ENCODE measurements at regions not wholly inside any gene's neighbourhood (a gene's known extent, or its start where the extent isn't known, plus 50 kb on each side); places are given as distances from the start of the nearest gene placed in this dataset.

DNA sequence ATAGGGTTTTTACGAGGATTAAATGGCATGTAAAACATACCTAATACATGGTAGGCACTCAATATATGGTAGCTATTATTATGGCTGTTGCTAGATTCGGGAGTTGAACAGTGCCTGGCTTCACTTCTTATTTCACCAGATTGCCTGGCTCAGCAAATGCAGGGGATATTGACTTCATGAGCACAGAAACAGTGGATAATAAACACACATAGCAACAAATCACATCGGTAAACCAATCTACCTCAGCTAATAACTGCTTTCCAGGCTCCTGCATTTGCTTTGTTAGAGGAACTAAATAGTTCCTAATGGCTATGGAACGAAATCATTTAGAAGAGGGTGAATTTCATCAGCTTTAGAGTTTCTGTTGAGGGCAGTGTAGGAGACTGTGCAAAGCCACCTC, 105.2 kb upstream of the TMCC3 start:
- TF ChIP-seq, protein P1, sequence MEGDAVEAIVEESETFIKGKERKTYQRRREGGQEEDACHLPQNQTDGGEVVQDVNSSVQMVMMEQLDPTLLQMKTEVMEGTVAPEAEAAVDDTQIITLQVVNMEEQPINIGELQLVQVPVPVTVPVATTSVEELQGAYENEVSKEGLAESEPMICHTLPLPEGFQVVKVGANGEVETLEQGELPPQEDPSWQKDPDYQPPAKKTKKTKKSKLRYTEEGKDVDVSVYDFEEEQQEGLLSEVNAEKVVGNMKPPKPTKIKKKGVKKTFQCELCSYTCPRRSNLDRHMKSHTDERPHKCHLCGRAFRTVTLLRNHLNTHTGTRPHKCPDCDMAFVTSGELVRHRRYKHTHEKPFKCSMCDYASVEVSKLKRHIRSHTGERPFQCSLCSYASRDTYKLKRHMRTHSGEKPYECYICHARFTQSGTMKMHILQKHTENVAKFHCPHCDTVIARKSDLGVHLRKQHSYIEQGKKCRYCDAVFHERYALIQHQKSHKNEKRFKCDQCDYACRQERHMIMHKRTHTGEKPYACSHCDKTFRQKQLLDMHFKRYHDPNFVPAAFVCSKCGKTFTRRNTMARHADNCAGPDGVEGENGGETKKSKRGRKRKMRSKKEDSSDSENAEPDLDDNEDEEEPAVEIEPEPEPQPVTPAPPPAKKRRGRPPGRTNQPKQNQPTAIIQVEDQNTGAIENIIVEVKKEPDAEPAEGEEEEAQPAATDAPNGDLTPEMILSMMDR (IDR thresholded peaks at IDR 0.05) = no peak
- TF ChIP-seq, protein P2, sequence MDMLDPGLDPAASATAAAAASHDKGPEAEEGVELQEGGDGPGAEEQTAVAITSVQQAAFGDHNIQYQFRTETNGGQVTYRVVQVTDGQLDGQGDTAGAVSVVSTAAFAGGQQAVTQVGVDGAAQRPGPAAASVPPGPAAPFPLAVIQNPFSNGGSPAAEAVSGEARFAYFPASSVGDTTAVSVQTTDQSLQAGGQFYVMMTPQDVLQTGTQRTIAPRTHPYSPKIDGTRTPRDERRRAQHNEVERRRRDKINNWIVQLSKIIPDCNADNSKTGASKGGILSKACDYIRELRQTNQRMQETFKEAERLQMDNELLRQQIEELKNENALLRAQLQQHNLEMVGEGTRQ (IDR thresholded peaks at IDR 0.05) = no peak
